ENCODE measurements at regions not wholly inside any gene's neighbourhood (a gene's known extent, or its start where the extent isn't known, plus 50 kb on each side); places are given as distances from the start of the nearest gene placed in this dataset.
A peak's percentile ranks its signal among the peaks of the same experiment; 100 is the strongest.

GRCh38 chr2:152870239-152870638 is 151.8 kb downstream of the ARL6IP6 start:
- H3K4me3 ChIP-seq, result no peak overlapping the region
- DNase-seq, result no peak
- TF ChIP-seq POLR2A (IDR thresholded peaks at IDR 0.05) (no peak), CTCF (IDR thresholded peaks at IDR 0.05) (no peak)
- no peaks in the 10 kb centered on the region for H3K27me3 ChIP-seq
- H3K36me3 ChIP-seq, result no peaks in the 10 kb centered on the region
- H3K27ac ChIP-seq, result no peak overlapping the region
- H3K9me3 ChIP-seq, result no peaks in the 10 kb centered on the region
- H3K4me1 ChIP-seq, result no peaks in the 10 kb centered on the region

GRCh38 chr2:152867397-152867796 is 149.0 kb downstream of the ARL6IP6 start:
- Histone ChIP-seq H3K27me3 (no peaks in the 10 kb centered on the region), H3K27ac (no peak overlapping the region), H3K4me3 (no peak overlapping the region), H3K9me3 (no peaks in the 10 kb centered on the region), H3K36me3 (no peaks in the 10 kb centered on the region), H3K4me1 (no peaks in the 10 kb centered on the region)
- TF ChIP-seq POLR2A (IDR thresholded peaks at IDR 0.05) (no peak), CTCF (IDR thresholded peaks at IDR 0.05) (no peak)
- DNase-seq, result no peak

GRCh38 chr2:152864601-152865149 is 146.3 kb downstream of the ARL6IP6 start:
- H3K4me3 ChIP-seq, result no peak overlapping the region
- DNase-seq, result no peak
- TF ChIP-seq CTCF (IDR thresholded peaks at IDR 0.05) (no peak), POLR2A (IDR thresholded peaks at IDR 0.05) (no peak)
- no peaks in the 10 kb centered on the region for H3K36me3 ChIP-seq
- no peaks in the 10 kb centered on the region for H3K4me1 ChIP-seq
- no peaks in the 10 kb centered on the region for H3K27me3 ChIP-seq
- no peak overlapping the region for H3K27ac ChIP-seq
- H3K9me3 ChIP-seq, result no peaks in the 10 kb centered on the region

GRCh38 chr2:152863826-152864225 is 145.4 kb downstream of the ARL6IP6 start:
- Histone ChIP-seq H3K9me3 (no peaks in the 10 kb centered on the region), H3K4me1 (no peaks in the 10 kb centered on the region), H3K36me3 (no peaks in the 10 kb centered on the region), H3K27me3 (no peaks in the 10 kb centered on the region), H3K27ac (no peak overlapping the region), H3K4me3 (no peak overlapping the region)
- TF ChIP-seq CTCF (IDR thresholded peaks at IDR 0.05) (no peak), POLR2A (IDR thresholded peaks at IDR 0.05) (no peak)
- DNase-seq, result no peak

GRCh38 chr2:152861349-152861942 is 143.0 kb downstream of the ARL6IP6 start:
- peak in 1 of 3 donors; percentile 53 for DNase-seq

More at GRCh38 chr2:152861349-152861942, 143.0 kb downstream of the ARL6IP6 start:
- Histone ChIP-seq H3K27ac (no peak overlapping the region), H3K4me3 (no peak overlapping the region), H3K36me3 (no peaks in the 10 kb centered on the region), H3K9me3 (no peaks in the 10 kb centered on the region), H3K4me1 (no peaks in the 10 kb centered on the region), H3K27me3 (no peaks in the 10 kb centered on the region)
- TF ChIP-seq CTCF (IDR thresholded peaks at IDR 0.05) (peak in 5 of 6 experiments; percentile 20 to 59 (median 55)), POLR2A (IDR thresholded peaks at IDR 0.05) (no peak)

Data from Peyer's patch (tissue), 4 donors.